GM23338 (cell line): ENCODE measurements at regions not wholly inside any gene's neighbourhood (a gene's known extent, or its start where the extent isn't known, plus 50 kb on each side); places are given as distances from the start of the nearest gene placed in this dataset.

Experiments
- ATAC-seq: fragments of 200-7000 bp; cut with Tn5 transposase; 3 replicates; pipeline ENCODE4 v1.9.1; 2020
- DNase-seq: peaks from one replicate; pipeline ENCODE4 v3.0.0-alpha.2; 2015; ENCODE audit warnings: low spot score
- H2AFZ ChIP-seq: fragments of 200-600 bp; sonication (generic); 2 replicates; pipeline ENCODE4 v1.8.0; 2016; ENCODE audit warnings: antibody characterized with exemption, mild to moderate bottlenecking, moderate library complexity
- H3F3A ChIP-seq: fragments of 200-600 bp; sonication (generic); replicated peaks from 2 replicates; pipeline ENCODE4 v1.8.0; 2017; ENCODE audit warnings: antibody characterized with exemption, mixed run types, low read depth
- H3K27ac ChIP-seq: fragments of 200-600 bp; sonication (generic); 2 replicates; pipeline ENCODE4 v1.6.1; 2016; ENCODE audit warnings: low read depth
- H3K27me3 ChIP-seq: fragments of 200-600 bp; sonication (generic); 2 replicates; pipeline ENCODE4 v1.8.0; 2016; ENCODE audit warnings: mild to moderate bottlenecking, mixed run types, moderate library complexity; ENCODE audit not compliant: insufficient read depth
- H3K36me3 ChIP-seq: fragments of 200-600 bp; sonication (generic); 2 replicates; pipeline ENCODE4 v1.8.0; 2016; ENCODE audit warnings: mild to moderate bottlenecking; ENCODE audit not compliant: insufficient read depth
- H3K4me1 ChIP-seq: fragments of 200-600 bp; sonication (generic); 2 replicates; pipeline ENCODE4 v1.8.0; 2016; ENCODE audit warnings: mild to moderate bottlenecking, moderate library complexity; ENCODE audit not compliant: insufficient read depth
- H3K4me2 ChIP-seq: fragments of 200-600 bp; sonication (generic); 2 replicates; pipeline ENCODE4 v1.7.1; 2017; ENCODE audit warnings: mixed run types
- H3K4me3 ChIP-seq: fragments of 200-600 bp; sonication (generic); 2 replicates; pipeline ENCODE4 v1.6.1; 2016; ENCODE audit warnings: mixed run types
- H3K79me2 ChIP-seq: fragments of 200-600 bp; sonication (generic); replicated peaks from 2 replicates; pipeline ENCODE4 v1.8.0; 2017; ENCODE audit warnings: mild to moderate bottlenecking; ENCODE audit not compliant: insufficient read depth
- H3K9me2 ChIP-seq: fragments of 200-600 bp; sonication (generic); 2 replicates; pipeline ENCODE4 v1.8.0; 2017; ENCODE audit not compliant: insufficient read depth
- H4K20me1 ChIP-seq: fragments of 200-600 bp; sonication (generic); replicated peaks from 2 replicates; pipeline ENCODE4 v1.8.0; 2017; ENCODE audit warnings: mild to moderate bottlenecking; ENCODE audit not compliant: insufficient read depth
- H3K27ac Mint-ChIP-seq: 2 replicates; pipeline ENCODE4 v1.8.0; 2020; ENCODE audit warnings: inconsistent platforms, mild to moderate bottlenecking, moderate library complexity, mixed read lengths
- H3K27me3 Mint-ChIP-seq: 3 replicates; pipeline ENCODE4 v1.8.0; 2022; ENCODE audit warnings: low read depth, mild to moderate bottlenecking, moderate library complexity, mixed read lengths, inconsistent platforms; ENCODE audit not compliant: insufficient read depth, poor library complexity
- H3K36me3 Mint-ChIP-seq: 3 replicates; pipeline ENCODE4 v1.8.0; 2021; ENCODE audit warnings: low read depth, mild to moderate bottlenecking, inconsistent platforms, moderate library complexity, mixed read lengths
- H3K4me1 Mint-ChIP-seq: 3 replicates; pipeline ENCODE4 v1.8.0; 2020; ENCODE audit warnings: mild to moderate bottlenecking, inconsistent platforms, mixed read lengths
- H3K4me3 Mint-ChIP-seq: 3 replicates; pipeline ENCODE4 v1.8.0; 2021; ENCODE audit warnings: moderate library complexity, mild to moderate bottlenecking, inconsistent platforms, mixed read lengths
- H3K9me3 Mint-ChIP-seq: 3 replicates; pipeline ENCODE4 v1.8.0; 2020; ENCODE audit warnings: moderate library complexity, mild to moderate bottlenecking, inconsistent platforms, mixed read lengths
- CREB1 ChIP-seq: fragments of 250-450 bp; sonication (Bioruptor Pico); IDR thresholded peaks from 2 replicates; pipeline ENCODE4 v1.5.0; 2020; ENCODE audit warnings: low read depth, mild to moderate bottlenecking, moderate library complexity
- CTCF ChIP-seq, 2 experiments: fragments of 200-600 bp in 1 of 2; sonication (generic) in 1 of 2; conservative IDR thresholded peaks; 2 replicates each; pipeline versions ENCODE4 v1.5.1 to v1.6.1; 2016 to 2017; ENCODE audit warnings: antibody characterized with exemption in 2 of 2, low read depth in 2 of 2, mild to moderate bottlenecking in 2 of 2, moderate library complexity in 1 of 2
- ETS1 ChIP-seq: IDR thresholded peaks from 2 replicates; pipeline ENCODE4 v1.6.1; 2016; ENCODE audit warnings: antibody characterized with exemption
- EZH2 ChIP-seq: fragments of 200-600 bp; sonication (generic); IDR thresholded peaks from one replicate; pipeline ENCODE4 v1.8.0; 2017; ENCODE audit warnings: antibody characterized with exemption, mild to moderate bottlenecking, low read depth; ENCODE audit not compliant: unreplicated experiment
- EZH2phosphoT487 ChIP-seq: fragments of 200-600 bp; sonication (generic); IDR thresholded peaks from one replicate; pipeline ENCODE4 v1.8.1; 2018; ENCODE audit warnings: antibody characterized with exemption; ENCODE audit not compliant: unreplicated experiment
- NANOG ChIP-seq: IDR thresholded peaks from 2 replicates; pipeline ENCODE4 v1.6.1; 2016; ENCODE audit warnings: antibody characterized with exemption, borderline replicate concordance
- POLR2AphosphoS5 ChIP-seq: IDR thresholded peaks from 2 replicates; pipeline ENCODE4 v1.6.1; 2016; ENCODE audit warnings: antibody characterized with exemption, low read depth
- REST ChIP-seq: IDR thresholded peaks from one replicate; pipeline ENCODE4 v1.6.1; 2018; ENCODE audit warnings: antibody characterized with exemption; ENCODE audit not compliant: unreplicated experiment
- STAT1 ChIP-seq: IDR thresholded peaks from one replicate; pipeline ENCODE4 v1.6.1; 2016; ENCODE audit warnings: antibody characterized with exemption; ENCODE audit not compliant: unreplicated experiment
- ZNF114 ChIP-seq: fragments of 250-450 bp; sonication (Bioruptor Pico); IDR thresholded peaks from 2 replicates; pipeline ENCODE4 v1.5.0; 2020; ENCODE audit warnings: mild to moderate bottlenecking, moderate library complexity
- ZNF331 ChIP-seq: fragments of 250-450 bp; sonication (Bioruptor Pico); IDR thresholded peaks from 2 replicates; pipeline ENCODE4 v1.5.0; 2020; ENCODE audit warnings: low read depth, mild to moderate bottlenecking, moderate library complexity

GRCh38 chr2:109052922-109053321, 63.9 kb upstream of the EDAR start:
- Mint-ChIP-seq H3K27ac (no peak overlapping the region), H3K4me3 (no peak overlapping the region), H3K9me3 (no peaks in the 10 kb centered on the region), H3K27me3 (peaks cover 9% of the 10 kb centered on the region), H3K36me3 (no peaks in the 10 kb centered on the region), H3K4me1 (0 out of 3 replicates have a peak, but pooled peaks cover 3% of the 10 kb centered on the region)
- H3K79me2 ChIP-seq, result no peaks in the 10 kb centered on the region
- no peaks in the 10 kb centered on the region for H3K9me2 ChIP-seq
- H3K4me1 ChIP-seq, result no peaks in the 10 kb centered on the region
- no peaks in the 10 kb centered on the region for H4K20me1 ChIP-seq
- no peak overlapping the region for H3K4me2 ChIP-seq
- TF ChIP-seq ETS1, result no peak
- no peak for TF ChIP-seq ZNF114 (CRISPR knock-in tag)
- TF ChIP-seq CTCF (conservative IDR thresholded peaks at IDR 0.05; ENCODE audit: low read depth in 2 of 2), result peak; percentile 29 to 63; a peak in 3 of 4 replicates
- no peaks in the 10 kb centered on the region for H3F3A ChIP-seq
- H3K27ac ChIP-seq, result no peak overlapping the region
- DNase-seq, result peak; percentile 41
- no peaks in the 10 kb centered on the region for H3K27me3 ChIP-seq
- H2AFZ ChIP-seq, result no peak overlapping the region
- H3K4me3 ChIP-seq, result no peak overlapping the region
- no peaks in the 10 kb centered on the region for H3K36me3 ChIP-seq
- ATAC-seq, result peak; percentile 62

- ATAC-seq (no peak), DNase-seq (no peak)
- Histone ChIP-seq H3K79me2 (no peaks in the 10 kb centered on the region), H3K4me3 (no peak overlapping the region), H3K4me2 (no peak overlapping the region), H3K4me1 (no peaks in the 10 kb centered on the region), H3K9me2 (no peaks in the 10 kb centered on the region), H3K27me3 (no peaks in the 10 kb centered on the region), H3K27ac (no peak overlapping the region), H4K20me1 (no peaks in the 10 kb centered on the region), H3F3A (no peaks in the 10 kb centered on the region), H3K36me3 (no peaks in the 10 kb centered on the region), H2AFZ (no peak overlapping the region)
- Mint-ChIP-seq H3K4me1 (no peaks in the 10 kb centered on the region), H3K9me3 (no peaks in the 10 kb centered on the region; the same call in 2 of the 3 replicates), H3K4me3 (no peak overlapping the region), H3K36me3 (no peaks in the 10 kb centered on the region), H3K27ac (no peak overlapping the region), H3K27me3 (peaks cover 6% of the 10 kb centered on the region)
- no peak for TF ChIP-seq EZH2phosphoT487
- TF ChIP-seq REST, result no peak
- no peak for TF ChIP-seq EZH2
- no peak for TF ChIP-seq STAT1
- no peak for TF ChIP-seq ZNF114 (CRISPR knock-in tag)
- no peak for TF ChIP-seq ETS1
- no peak for TF ChIP-seq CREB1 (CRISPR knock-in tag)
- no peak for TF ChIP-seq POLR2AphosphoS5
- TF ChIP-seq CTCF (conservative IDR thresholded peaks at IDR 0.05; ENCODE audit: low read depth in 2 of 2), result no peak
- TF ChIP-seq NANOG, result no peak
- no peak for TF ChIP-seq ZNF331 (CRISPR knock-in tag)
These were observed 60.0 kb upstream of the EDAR start for GRCh38 chr2:109049022-109049421.
